NCI-H510A (cell line): ENCODE measurements at regions not wholly inside any gene's neighbourhood (a gene's known extent, or its start where the extent isn't known, plus 50 kb on each side); places are given as distances from the start of the nearest gene placed in this dataset.

Experiments used
- DNase-seq: peaks from one replicate; lab custom pipeline; 2025; lab: John Stamatoyannopoulos, UW

DNA sequence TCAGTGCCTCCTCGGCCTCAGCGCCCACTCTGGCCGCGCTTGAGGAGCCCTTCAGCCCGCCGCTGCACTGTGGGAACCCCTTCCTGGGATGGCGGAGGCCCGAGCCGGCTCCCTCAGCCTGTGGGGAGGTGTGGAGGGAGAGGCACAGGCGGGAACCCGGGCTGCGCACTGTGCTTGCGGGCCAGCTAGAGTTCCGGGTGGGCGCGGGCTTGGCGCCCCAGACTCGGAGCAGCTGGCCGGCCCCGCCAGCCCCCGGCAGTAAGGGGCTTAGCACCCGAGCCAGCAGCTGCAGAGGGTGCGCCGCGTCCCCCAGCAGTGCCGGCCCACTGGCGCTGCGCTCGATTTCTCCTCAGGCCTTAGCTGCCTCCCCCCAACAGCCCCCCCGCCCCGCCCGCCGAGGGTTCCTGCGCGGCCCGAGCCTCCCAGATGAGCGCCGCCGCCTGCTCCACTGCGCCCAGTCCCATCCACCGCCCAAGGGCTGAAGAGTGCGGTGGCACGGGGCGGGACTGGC is 1137.0 kb downstream of the PCDH18 start:
- peak; percentile 20 for DNase-seq

DNA sequence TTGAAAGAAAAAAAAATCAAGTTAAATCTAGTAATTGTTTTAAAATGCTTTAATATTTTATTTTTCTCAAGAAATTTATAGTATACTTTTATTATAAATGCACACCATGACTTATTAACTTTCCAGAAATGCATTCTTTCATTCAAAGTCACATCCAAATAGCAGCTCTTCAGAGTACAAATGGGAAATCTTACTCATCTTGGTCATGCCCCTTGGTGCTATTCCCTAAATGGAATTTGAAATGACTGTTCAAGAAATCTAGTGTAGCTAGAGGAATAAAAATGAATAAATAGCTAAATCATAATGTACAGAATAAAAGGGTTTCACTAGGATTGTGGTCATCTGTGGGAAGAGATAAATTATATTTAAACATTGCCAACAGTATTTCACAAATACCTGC is 1139.7 kb downstream of the PCDH18 start:
- no peak for DNase-seq

DNA sequence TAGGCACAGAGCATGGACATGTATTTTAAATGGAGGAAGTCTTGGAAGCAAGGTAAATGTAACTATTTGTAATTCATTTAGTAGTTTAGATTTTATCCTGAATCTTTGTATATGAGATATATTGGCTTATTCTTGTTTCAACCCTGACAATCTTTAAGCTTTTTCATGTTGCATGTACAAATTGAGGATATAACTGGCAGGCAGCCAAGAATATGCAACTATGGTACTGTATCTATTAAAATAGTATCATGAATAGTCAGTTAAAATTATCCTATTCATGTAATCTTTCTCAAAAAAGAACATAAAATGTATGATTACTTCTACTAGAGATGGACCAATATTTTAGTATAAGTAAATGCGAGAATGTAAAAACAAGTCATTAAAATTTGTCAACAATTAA is 1141.5 kb downstream of the PCDH18 start:
- DNase-seq, result no peak

DNA sequence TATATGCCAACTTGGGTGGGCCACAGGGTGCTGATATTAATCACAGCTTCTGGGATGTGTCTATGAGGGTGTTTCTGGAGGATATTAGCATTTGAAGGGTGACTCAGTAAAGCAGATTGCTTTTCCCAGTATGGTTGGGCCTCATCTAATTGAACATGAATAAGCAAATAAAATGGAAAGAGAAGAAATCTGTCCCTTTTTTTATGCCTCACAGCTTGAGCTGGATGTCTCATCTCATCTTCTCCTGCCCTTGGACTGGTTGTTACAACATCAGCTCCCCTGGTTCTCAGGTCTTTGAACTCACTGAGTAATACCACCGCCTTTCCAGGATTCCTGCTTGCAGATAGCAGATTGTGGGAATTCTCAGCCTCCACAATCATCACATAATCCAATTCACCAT is 1149.2 kb downstream of the PCDH18 start:
- DNase-seq, result no peak

DNA sequence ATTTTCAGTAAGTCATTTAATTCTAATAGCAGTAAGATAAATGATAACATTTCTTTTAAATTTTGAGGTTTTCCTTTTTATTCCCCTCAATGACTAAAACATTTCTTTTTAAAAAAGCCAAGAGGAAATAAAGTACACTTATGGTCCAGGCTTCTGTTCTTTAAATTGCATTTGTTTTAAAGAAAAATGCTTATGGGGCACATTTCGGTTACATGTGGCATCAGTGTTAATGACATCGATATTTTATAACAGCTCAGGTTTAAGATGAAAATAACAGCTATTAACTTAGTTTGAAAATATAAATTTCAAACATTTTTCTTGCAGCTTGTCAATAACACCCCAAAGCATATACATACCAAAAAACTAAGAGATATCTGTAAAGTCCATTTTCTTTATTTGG is 1161.1 kb downstream of the PCDH18 start:
- DNase-seq, result no peak

DNA sequence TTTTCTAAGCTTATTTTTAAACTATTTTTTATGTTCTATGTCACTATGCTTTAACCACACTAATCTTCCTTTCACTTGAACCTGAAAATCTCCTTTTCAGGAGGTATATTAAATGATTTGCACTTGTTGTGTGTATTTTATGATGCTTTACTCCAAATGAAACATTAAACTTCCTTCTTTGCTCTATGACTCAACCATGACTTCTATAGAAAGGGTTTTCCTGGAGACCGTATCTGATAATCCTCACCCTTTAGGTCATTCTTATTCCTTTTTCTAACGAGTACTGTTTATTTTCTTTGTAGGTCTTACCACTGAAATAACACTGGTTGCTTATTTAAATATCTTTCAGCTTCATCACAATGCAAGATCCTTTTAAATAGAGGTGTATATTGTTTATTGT is 1163.2 kb downstream of the PCDH18 start:
- DNase-seq, result no peak

DNA sequence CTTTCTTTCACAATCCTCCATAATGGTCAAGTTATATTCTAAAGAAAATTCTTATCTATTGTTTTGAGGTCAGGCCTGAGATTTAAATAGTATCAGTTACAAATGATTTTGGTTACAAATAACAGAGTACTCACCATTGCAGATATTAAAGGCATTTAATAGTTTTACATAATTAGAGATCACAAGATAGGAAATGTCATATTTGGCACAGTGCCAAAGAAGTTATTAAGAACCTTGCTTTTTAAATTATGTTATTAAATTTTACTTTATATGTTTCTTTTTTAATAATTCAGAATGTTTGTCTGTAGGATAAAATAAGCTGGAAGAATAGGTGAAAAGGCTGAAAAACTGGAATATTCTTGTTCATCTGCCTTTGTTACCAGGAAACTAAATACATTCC is 1174.7 kb downstream of the PCDH18 start:
- DNase-seq, result no peak

DNA sequence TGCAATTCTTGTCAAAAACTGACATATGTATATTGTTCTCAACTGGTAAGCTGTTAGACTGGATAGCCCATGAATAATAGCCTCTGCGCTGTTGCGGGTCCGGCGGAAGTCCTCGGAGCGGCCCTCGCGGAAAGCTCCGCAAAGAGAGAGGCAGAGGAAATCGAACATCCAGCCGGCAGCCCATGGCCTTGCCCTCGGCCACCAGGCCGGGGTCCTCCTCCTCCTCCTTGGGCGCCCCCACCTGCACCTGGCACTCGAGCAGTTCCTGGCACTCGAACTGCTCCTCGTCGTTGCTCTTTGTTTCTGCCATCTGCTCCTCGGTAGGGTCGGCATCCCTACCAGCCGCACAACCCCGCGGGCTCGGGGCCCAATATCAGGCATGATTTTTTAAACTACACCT is 1176.3 kb downstream of the PCDH18 start:
- no peak for DNase-seq

DNA sequence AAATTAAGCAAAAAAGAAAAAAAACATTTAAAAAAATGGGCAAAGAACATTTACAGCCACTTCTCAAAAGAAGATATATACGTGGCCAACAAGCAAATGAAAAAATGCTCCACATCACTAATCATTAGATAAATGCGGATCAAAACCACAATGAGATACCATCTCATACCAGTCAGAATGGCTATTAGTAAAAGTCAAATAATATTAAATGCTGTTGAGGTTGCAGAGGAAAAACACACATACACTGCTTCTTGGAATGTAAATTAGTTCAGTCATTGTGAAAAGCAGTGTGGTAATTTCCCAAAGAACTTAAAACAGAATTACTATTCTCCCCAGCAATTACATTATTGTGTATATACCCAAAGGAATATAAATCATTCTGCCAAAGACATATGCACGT is 1189.0 kb downstream of the PCDH18 start:
- DNase-seq, result no peak

DNA sequence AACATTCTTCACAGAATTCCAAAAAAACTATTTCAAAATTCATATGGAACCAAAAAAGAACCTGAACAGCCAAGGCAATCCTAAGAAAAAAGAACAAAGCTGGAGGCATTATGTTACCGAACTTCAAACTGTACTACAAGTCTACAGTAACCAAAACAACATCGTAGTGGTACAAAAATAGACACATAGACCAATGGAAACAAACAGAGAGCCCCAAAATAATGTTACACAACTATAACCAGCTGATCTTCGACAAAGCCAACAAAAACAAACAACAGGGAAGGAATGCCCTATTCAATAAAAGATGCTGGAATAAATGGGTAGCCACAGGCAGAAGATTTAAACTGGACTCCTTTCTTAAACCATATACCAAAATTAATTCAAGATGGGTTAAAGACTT is 1189.6 kb downstream of the PCDH18 start:
- DNase-seq, result no peak

DNA sequence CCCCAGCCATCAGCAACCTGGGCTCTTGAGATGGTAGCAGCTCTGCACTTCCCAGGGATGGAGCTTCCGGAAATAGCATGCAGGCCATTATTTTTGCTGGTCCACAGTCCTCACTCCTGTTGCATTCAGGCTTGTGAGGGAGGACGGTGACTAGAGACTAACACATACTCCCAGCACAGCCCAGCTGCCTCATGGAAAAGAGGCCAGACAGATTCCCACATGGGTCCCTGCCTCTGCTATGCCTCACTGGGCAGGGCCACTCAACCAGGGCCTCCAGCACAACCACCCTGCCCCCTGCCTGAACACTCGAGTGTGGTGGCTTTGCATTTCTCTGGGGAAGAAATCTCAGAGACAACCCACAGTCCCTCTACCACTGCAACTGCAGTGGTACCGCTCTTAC is 1195.1 kb downstream of the PCDH18 start:
- no peak for DNase-seq

DNA sequence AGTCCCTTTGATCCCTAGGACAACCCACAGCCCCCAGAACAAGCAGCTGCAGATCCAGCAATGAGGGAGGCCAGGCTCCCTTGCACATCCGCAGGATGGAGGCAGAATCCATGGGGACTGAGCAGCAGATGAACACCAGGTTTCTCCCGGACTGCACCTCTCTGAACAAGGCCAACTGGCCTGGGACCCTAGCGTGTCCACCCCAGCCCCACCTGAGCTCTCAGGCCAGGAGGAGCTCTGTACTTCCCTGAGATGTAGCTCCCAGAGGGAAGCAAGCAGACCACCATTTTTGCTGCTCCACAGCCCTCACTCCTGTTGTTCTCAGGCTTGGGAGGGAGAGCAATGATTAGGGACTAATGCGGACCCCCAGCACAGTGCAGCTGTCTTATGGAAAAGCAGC is 1195.8 kb downstream of the PCDH18 start:
- DNase-seq, result no peak

DNA sequence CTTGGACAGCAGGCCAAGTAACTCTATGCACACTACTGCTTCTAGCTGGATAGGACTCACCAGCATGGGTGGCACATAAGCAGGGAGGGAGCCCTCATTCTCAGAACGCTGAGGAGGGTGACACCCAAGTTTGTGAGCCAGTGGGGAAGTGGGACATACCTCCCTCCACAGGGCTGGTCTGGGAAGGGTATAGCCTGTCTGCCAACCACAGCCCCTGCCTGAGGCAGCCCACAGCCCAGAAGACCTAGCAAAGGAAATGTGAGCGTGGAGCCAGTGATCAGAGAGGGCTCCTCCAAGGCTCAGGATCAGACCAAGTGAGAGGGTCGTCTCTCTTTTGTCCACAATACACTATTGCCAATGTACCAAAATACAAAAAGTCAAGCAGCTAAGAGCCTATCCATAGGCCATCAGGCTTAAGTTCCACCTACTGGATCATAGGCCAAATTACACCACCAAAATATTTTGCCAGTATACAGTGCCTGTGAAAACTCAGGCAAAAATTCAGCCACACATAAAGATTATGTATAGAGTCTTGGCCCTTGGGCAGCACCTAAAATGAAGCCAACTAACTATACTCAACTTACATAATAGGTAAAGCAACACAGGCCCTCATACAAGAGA is 1203.1 kb downstream of the PCDH18 start:
- DNase-seq, result no peak

DNA sequence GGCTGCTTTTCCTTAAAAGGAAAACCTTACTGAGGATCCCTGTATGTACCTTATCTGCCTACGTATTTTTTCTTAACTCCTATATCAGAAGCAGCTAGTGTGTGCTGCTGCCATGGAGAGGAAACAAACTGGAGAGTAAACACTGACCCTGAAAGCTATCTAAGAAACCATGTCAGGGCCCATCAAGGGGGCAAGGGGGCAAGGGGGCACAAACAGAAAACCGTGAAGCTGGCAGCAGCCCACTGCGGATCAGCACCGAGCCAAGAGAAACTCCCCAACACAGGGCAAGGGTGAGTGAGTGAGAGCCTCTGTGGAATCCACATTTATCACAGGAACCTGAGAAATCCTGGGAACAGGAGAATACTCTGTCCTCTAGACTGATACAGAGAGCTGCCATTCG is 1204.2 kb downstream of the PCDH18 start:
- DNase-seq, result no peak

DNA sequence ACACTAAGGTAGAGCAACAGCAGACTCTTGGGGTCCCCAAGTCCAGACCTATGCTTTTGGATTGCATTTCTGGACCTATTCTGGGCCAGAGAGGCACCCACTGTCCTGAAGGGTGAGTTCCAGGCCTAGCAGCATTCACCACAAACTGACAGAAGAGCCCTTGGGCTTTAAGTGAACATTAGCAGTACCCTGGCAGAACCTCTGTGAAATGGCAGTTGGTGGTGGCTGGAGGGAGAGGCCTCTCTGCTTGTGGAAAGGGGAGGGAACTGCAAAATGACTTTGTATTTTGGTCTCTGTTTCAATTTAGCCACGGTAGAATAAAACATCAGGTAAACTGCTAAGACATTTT is 1211.9 kb downstream of the PCDH18 start:
- no peak for DNase-seq

DNA sequence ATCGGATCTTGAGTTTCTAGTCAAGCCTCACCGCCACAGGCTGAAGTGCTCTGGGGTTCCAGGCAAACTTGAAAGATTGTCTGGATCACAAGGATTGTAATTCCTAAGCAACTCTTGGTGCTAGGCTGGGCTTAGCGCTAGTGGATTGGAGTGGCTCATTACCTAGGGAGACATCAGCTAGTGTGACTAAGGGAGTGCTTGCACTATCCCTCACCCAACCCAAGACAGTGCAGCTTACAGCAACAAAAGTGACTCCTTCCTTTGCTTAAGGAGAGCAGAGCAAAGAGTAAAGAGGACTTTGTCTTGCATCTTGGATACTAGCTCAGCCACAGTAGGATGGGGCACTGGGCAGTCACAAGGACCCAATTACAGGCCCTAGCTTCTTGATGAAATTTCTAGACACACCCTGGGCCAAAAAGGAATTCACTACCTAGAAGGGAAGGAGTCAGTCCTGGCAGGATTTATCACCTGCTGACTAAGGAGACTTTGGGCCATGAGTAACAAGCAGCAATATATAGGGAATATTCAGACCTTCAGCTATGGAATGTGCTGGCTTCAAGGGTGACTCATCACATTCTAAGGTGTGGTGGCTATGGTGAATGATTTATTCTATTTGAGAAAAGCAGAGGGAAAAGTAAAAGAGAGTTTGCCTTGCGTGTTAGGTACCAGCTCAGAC is 1212.4 kb downstream of the PCDH18 start:
- no peak for DNase-seq

DNA sequence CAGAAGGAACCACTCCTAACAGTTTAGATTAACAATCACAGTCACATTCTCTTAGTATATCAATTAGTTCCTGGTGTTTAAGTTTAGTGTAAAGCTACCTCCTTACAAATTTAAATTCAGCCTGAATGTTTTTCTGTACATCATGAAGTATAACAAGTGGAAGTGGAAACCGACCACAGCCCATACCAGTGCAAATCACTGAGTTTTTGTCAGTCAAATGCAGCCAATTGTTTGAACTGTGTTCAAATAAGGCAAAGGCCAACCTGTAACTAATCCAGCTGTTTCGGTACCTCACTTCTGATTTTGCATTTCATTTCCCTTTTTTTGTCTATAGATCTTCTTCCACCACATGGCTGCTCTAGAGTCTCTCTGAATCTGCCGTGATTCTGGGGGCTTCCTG is 1215.3 kb downstream of the PCDH18 start:
- DNase-seq, result no peak

DNA sequence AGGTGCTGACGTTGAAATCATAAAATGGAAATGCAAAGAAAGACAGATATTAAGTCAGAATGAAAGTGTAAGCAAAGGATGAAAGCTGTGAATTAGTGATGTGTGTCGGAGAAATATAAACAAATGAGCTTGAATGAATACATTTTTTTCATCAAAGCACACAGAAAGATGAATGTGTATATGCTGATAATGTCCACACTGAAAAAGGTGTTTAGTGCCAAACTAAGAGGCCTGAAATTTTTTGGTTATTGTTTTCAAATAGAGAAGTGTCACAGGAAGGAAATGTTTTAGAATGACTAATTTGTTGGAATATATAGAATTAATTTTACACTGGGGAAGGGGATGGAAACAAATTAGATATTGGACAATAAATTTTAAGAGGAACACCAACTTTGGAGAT is 1217.6 kb downstream of the PCDH18 start:
- no peak for DNase-seq

DNA sequence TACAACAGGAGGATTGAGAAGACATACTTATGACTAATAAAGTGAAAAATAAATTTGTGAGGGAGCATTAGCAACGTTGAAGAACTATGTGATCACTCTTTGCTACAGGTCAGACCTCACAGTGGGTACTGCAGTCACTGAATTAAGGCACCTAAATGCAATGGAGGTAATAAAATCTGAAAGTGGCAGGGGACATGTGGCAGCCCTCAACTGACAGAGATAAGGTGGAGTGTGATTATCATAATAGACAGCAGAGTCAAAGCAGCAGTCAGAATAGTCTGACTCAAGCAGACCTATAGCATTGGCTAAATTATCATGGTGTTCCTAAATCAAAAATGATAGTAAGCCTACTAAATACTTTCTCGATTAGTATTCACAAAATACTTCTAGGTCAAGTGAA is 1220.5 kb downstream of the PCDH18 start:
- DNase-seq, result no peak

DNA sequence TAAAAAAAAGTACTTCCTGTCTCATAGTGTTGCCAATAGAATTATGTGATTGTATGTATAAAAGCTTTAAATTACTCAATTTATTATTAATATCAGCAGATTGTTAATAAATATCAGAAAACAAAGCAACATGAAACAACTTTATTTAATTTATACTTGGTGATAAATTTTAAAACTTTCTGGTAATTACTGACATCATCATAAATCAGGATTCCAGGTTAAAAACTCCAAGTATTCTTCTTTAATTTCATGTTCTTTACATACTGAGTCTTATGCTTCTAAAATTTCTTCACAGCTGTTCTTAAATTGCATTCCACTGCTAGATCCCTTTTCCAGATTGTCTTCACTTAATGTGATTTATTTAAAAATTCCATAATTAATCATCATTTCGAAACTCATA is 1224.5 kb downstream of the PCDH18 start:
- DNase-seq, result no peak

DNA sequence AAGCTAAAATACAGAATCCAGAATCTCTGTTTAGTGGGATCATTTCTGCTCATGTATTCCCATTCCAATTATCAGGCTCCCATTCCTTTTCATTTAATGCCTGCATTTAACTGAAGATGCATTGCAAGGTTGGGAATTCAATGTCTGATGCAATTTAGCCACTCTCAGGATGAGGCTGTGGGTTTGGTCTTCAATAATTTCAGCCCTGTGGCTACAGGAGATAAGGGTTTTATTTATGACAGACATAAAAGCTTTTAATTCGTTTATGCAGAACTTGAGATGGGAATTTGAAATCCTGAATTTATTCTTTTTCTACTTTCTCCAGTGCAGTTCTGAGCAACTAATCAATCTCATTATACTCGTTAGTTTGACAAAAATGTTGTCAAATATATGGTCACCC is 1225.9 kb downstream of the PCDH18 start:
- no peak for DNase-seq

DNA sequence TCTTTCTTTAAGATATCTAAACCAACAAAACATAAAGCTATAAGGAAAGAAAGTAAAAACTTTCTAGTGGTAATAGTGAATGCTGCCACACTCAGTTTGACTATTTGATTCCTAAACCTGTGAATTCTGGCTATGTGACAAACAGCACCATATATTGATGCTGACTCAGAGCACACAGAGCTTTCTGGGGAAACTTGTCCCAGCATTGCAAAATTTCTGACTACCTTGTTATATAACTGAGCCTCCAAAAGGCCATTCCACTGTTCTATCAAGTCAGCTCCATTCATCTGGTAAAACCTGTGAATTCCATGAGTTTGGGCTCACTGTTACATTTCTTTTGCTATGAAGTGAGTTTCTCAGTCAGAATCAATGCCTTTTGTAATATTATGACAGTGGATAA is 1229.7 kb downstream of the PCDH18 start:
- no peak for DNase-seq

DNA sequence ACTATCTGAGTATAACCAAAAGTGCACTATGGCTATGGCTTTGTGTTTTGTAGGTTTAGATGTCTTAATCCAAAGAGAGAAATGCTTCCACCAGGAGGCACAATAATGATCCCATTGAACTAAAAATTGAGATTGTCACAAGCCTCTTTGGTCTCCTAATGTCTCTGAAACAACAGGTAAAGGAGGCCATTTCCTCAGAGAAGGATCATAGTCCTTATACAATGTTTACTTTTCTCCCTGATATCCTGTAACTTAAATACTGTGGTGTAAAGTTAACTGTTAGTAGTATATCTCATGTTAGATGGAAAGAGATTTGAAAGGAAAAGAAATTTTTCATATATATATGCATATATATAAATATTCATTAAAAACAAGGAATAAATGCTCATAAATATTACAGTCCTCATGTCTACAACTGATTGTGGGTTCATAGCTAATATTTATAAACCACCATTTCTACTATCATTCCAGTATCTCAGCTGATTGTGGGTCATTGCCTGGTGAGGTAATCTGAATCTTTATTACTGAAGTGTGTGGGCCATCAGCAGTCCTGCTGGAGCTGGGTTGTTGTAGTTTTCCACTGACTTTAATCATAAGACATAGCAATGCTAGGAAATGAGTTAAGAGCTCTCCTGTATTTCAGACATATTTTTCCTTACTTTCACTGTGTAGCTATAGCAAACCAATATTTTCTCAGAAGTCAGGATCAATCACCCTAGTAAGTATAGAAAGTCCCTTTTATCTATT is 1230.4 kb downstream of the PCDH18 start:
- no peak for DNase-seq
